Hypothalamus (tissue), 51 donors: ENCODE measurements at regions not wholly inside any gene's neighbourhood (a gene's known extent, or its start where the extent isn't known, plus 50 kb on each side); places are given as distances from the start of the nearest gene placed in this dataset.

Experiments
- DNase-seq, 51 donors: peaks; one replicate each; lab custom pipeline; 2025; lab: John Stamatoyannopoulos, UW

GRCh38 chr1:232452736-232453440 is 177.0 kb downstream of the SIPA1L2 start:
- no peak for DNase-seq

- no peak for DNase-seq
Measured at GRCh38 chr1:232452117-232452516, 177.8 kb downstream of the SIPA1L2 start.

- no peak for DNase-seq
Measured at GRCh38 chr1:232451506-232451905, 178.4 kb downstream of the SIPA1L2 start.

GRCh38 chr1:232450615-232451014 is 179.3 kb downstream of the SIPA1L2 start:
- DNase-seq: no peak

- no peak for DNase-seq
Measured at GRCh38 chr1:232447125-232447524, 182.8 kb downstream of the SIPA1L2 start.

GRCh38 chr1:232445361-232446106 is 184.4 kb downstream of the SIPA1L2 start:
- DNase-seq: peak in 1 of 51 donors; percentile 17

GRCh38 chr1:232443372-232443771 is 186.6 kb downstream of the SIPA1L2 start:
- DNase-seq: no peak

GRCh38 chr1:232441036-232441411 is 188.9 kb downstream of the SIPA1L2 start:
- no peak for DNase-seq

- no peak for DNase-seq
Measured at GRCh38 chr1:232440325-232441035, 189.5 kb downstream of the SIPA1L2 start.

GRCh38 chr1:232439011-232439410 is 190.9 kb downstream of the SIPA1L2 start:
- no peak for DNase-seq

GRCh38 chr1:232438476-232438875 is 191.5 kb downstream of the SIPA1L2 start:
- DNase-seq: peak in 11 of 51 donors; percentile 7 to 30 (median 12)

- no peak for DNase-seq
Measured at GRCh38 chr1:232437510-232437909, 192.4 kb downstream of the SIPA1L2 start.

- no peak for DNase-seq
Measured at GRCh38 chr1:232435729-232436128, 194.2 kb downstream of the SIPA1L2 start.

- peak in 29 of 51 donors; percentile 3 to 67 (median 24) for DNase-seq
Measured at GRCh38 chr1:232432313-232432712, 197.6 kb downstream of the SIPA1L2 start.

GRCh38 chr1:232431748-232432147 is 198.2 kb downstream of the SIPA1L2 start:
- no peak for DNase-seq

GRCh38 chr1:232431326-232431725 is 198.6 kb downstream of the SIPA1L2 start:
- no peak for DNase-seq

- no peak for DNase-seq
Measured at GRCh38 chr1:232430467-232430866, 199.5 kb downstream of the SIPA1L2 start.

GRCh38 chr1:232428786-232429530 is 201.0 kb downstream of the SIPA1L2 start:
- no peak for DNase-seq

- no peak for DNase-seq
Measured at GRCh38 chr1:232428036-232428645, 201.8 kb downstream of the SIPA1L2 start.

GRCh38 chr1:232426801-232427200 is 203.1 kb downstream of the SIPA1L2 start:
- DNase-seq: no peak
